HEK293 (cell line): ENCODE measurements at regions not wholly inside any gene's neighbourhood (a gene's known extent, or its start where the extent isn't known, plus 50 kb on each side); places are given as distances from the start of the nearest gene placed in this dataset.

ENCODE experiments used
- CTCF ChIA-PET: fragments of 350-600 bp; formaldehyde crosslinking; extraction: SDS; loops from one replicate; lab custom pipeline; 2021; ENCODE audit warnings: antibody characterized with exemption; lab: Yijun Ruan, JAX
- POLR2A ChIA-PET: fragments of 300-600 bp; formaldehyde crosslinking; extraction: SDS; loops from one replicate; lab custom pipeline; 2020; ENCODE audit warnings: antibody characterized with exemption, inconsistent platforms; lab: Yijun Ruan, JAX
- H3K27ac ChIP-seq: fragments of 200-500 bp; sonication (Bioruptor generic); 2 replicates; pipeline ENCODE4 v1.5.1; 2014; ENCODE audit warnings: low read depth, low read length, control low read depth, inconsistent platforms; ENCODE audit errors: extremely low read depth
- H3K36me3 ChIP-seq, 2 experiments: fragments of 200-500 bp in 1 of 2; sonication (Bioruptor generic) in 1 of 2; 1 replicate in 1 of 2; 2 replicates in 1 of 2; pipeline ENCODE4 v1.5.1; 2014 to 2017; ENCODE audit warnings: inconsistent platforms in 2 of 2, low read length in 2 of 2; ENCODE audit not compliant: control insufficient read depth in 2 of 2, insufficient read depth in 1 of 2
- H3K4me1 ChIP-seq: fragments of 200-500 bp; sonication (Bioruptor generic); 2 replicates; pipeline ENCODE4 v1.5.1; 2014; ENCODE audit warnings: mild to moderate bottlenecking, low read length, inconsistent platforms; ENCODE audit not compliant: control insufficient read depth, insufficient read depth
- H3K4me3 ChIP-seq: 2 replicates; pipeline ENCODE4 v1.5.1; 2011; ENCODE audit warnings: low read depth, mild to moderate bottlenecking, control low read depth, low read length, moderate library complexity
- H3K9me3 ChIP-seq: fragments of 200-500 bp; sonication (Bioruptor generic); 2 replicates; pipeline ENCODE4 v1.5.1; 2014; ENCODE audit warnings: low read depth, low read length, inconsistent platforms; ENCODE audit not compliant: control insufficient read depth, insufficient read depth
- BCL11A ChIP-seq: fragments of 450-650 bp; formaldehyde crosslinking; IDR thresholded peaks from 2 replicates; pipeline ENCODE4 v1.5.1; 2016; ENCODE audit warnings: low read depth, missing biosample characterization, missing genetic modification characterization
- BCL11B ChIP-seq: fragments of 450-650 bp; formaldehyde crosslinking; IDR thresholded peaks from 2 replicates; pipeline ENCODE4 v1.5.1; 2016; ENCODE audit warnings: low read depth, missing biosample characterization, missing genetic modification characterization
- GFI1B ChIP-seq: fragments of 450-650 bp; formaldehyde crosslinking; IDR thresholded peaks from 2 replicates; pipeline ENCODE4 v1.5.1; 2016; ENCODE audit warnings: missing biosample characterization, missing genetic modification characterization
- HIC1 ChIP-seq: fragments of 450-650 bp; formaldehyde crosslinking; IDR thresholded peaks from 2 replicates; pipeline ENCODE4 v1.5.1; 2016; ENCODE audit warnings: missing biosample characterization, missing genetic modification characterization
- KLF8 ChIP-seq: fragments of 450-650 bp; formaldehyde crosslinking; IDR thresholded peaks from 2 replicates; pipeline ENCODE4 v1.5.1; 2016; ENCODE audit warnings: missing biosample characterization, missing genetic modification characterization
- OVOL3 ChIP-seq: fragments of 450-650 bp; formaldehyde crosslinking; IDR thresholded peaks from 2 replicates; pipeline ENCODE4 v1.5.1; 2016; ENCODE audit warnings: missing biosample characterization, missing genetic modification characterization
- PRDM1 ChIP-seq: fragments of 450-650 bp; formaldehyde crosslinking; IDR thresholded peaks from 2 replicates; pipeline ENCODE4; 2016; ENCODE audit warnings: missing biosample characterization, missing genetic modification characterization
- PRDM6 ChIP-seq: fragments of 450-650 bp; formaldehyde crosslinking; IDR thresholded peaks from 2 replicates; pipeline ENCODE4 v1.5.1; 2017; ENCODE audit warnings: missing biosample characterization, missing genetic modification characterization
- RBAK ChIP-seq: fragments of 450-650 bp; formaldehyde crosslinking; IDR thresholded peaks from 2 replicates; pipeline ENCODE4 v1.5.1; 2016; ENCODE audit warnings: missing biosample characterization, missing genetic modification characterization
- ZBTB10 ChIP-seq: fragments of 450-650 bp; formaldehyde crosslinking; IDR thresholded peaks from 2 replicates; pipeline ENCODE4 v1.5.1; 2016; ENCODE audit warnings: missing biosample characterization, missing genetic modification characterization
- ZBTB7A ChIP-seq: fragments of 450-650 bp; formaldehyde crosslinking; IDR thresholded peaks from 2 replicates; pipeline ENCODE4 v1.5.1; 2016; ENCODE audit warnings: low read depth, missing biosample characterization, missing genetic modification characterization
- ZNF10 ChIP-seq: fragments of 450-650 bp; formaldehyde crosslinking; IDR thresholded peaks from 2 replicates; pipeline ENCODE4 v1.5.1; 2017; ENCODE audit warnings: missing biosample characterization, missing genetic modification characterization
- ZNF19 ChIP-seq: fragments of 450-650 bp; formaldehyde crosslinking; IDR thresholded peaks from 2 replicates; pipeline ENCODE4; 2016; ENCODE audit warnings: missing biosample characterization, missing genetic modification characterization, low read depth
- ZNF2 ChIP-seq: fragments of 450-650 bp; formaldehyde crosslinking; IDR thresholded peaks from 2 replicates; pipeline ENCODE4 v1.5.1; 2016; ENCODE audit warnings: missing biosample characterization, missing genetic modification characterization
- ZNF221 ChIP-seq: fragments of 450-650 bp; formaldehyde crosslinking; IDR thresholded peaks from 2 replicates; pipeline ENCODE4 v1.5.1; 2017; ENCODE audit warnings: missing biosample characterization, missing genetic modification characterization, borderline replicate concordance
- ZNF23 ChIP-seq: fragments of 450-650 bp; formaldehyde crosslinking; IDR thresholded peaks from 2 replicates; pipeline ENCODE4 v1.5.1; 2016; ENCODE audit warnings: missing biosample characterization, missing genetic modification characterization, borderline replicate concordance
- ZNF239 ChIP-seq: fragments of 450-650 bp; formaldehyde crosslinking; IDR thresholded peaks from 2 replicates; pipeline ENCODE4 v1.5.1; 2016; ENCODE audit warnings: missing biosample characterization, missing genetic modification characterization
- ZNF248 ChIP-seq: fragments of 450-650 bp; formaldehyde crosslinking; IDR thresholded peaks from 2 replicates; pipeline ENCODE4 v1.5.1; 2017; ENCODE audit warnings: missing biosample characterization, missing genetic modification characterization
- ZNF266 ChIP-seq: fragments of 450-650 bp; formaldehyde crosslinking; IDR thresholded peaks from 2 replicates; pipeline ENCODE4 v1.5.1; 2016; ENCODE audit warnings: missing biosample characterization, missing genetic modification characterization, low read depth
- ZNF354C ChIP-seq: fragments of 450-650 bp; formaldehyde crosslinking; IDR thresholded peaks from 2 replicates; pipeline ENCODE4 v1.5.1; 2016; ENCODE audit warnings: missing biosample characterization, missing genetic modification characterization, low read depth, borderline replicate concordance
- ZNF37A ChIP-seq: fragments of 450-650 bp; IDR thresholded peaks from 2 replicates; pipeline ENCODE4 v1.5.1; 2018; ENCODE audit warnings: missing biosample characterization, missing genetic modification characterization
- ZNF555 ChIP-seq: fragments of 450-650 bp; formaldehyde crosslinking; conservative IDR thresholded peaks from 2 replicates; pipeline ENCODE4 v1.5.1; 2017; ENCODE audit warnings: missing biosample characterization, mild to moderate bottlenecking, missing genetic modification characterization, inconsistent platforms
- ZNF621 ChIP-seq: fragments of 450-650 bp; formaldehyde crosslinking; IDR thresholded peaks from 2 replicates; pipeline ENCODE4 v1.5.1; 2017; ENCODE audit warnings: missing biosample characterization, missing genetic modification characterization
- ZNF654 ChIP-seq: fragments of 450-650 bp; formaldehyde crosslinking; IDR thresholded peaks from 2 replicates; pipeline ENCODE4 v1.5.1; 2016; ENCODE audit warnings: low read depth, missing biosample characterization, missing genetic modification characterization
- ZNF660 ChIP-seq: fragments of 450-650 bp; IDR thresholded peaks from 2 replicates; pipeline ENCODE4 v1.5.1; 2018; ENCODE audit warnings: missing biosample characterization, mild to moderate bottlenecking, missing genetic modification characterization
- ZNF704 ChIP-seq: fragments of 450-650 bp; formaldehyde crosslinking; IDR thresholded peaks from 2 replicates; pipeline ENCODE4 v1.5.1; 2016; ENCODE audit warnings: missing biosample characterization, missing genetic modification characterization

GRCh38 chr17:69634844-69635243, 220.3 kb downstream of the MAP2K6 start:
- H3K9me3 ChIP-seq = no peaks in the 10 kb centered on the region
- H3K36me3 ChIP-seq = no peaks in the 10 kb centered on the region
- no peak overlapping the region for H3K27ac ChIP-seq
- POLR2A ChIA-PET = no interaction called here
- CTCF ChIA-PET = interaction anchor here (1.4 kb wide), 1 partner anchor 25 kb away, joined by 3 read pairs; no protein-coding TSS in a partner anchor
- TF ChIP-seq ZBTB10 (tag by site-specific recombination) = no peak
- TF ChIP-seq ZNF239 (tag by site-specific recombination) = no peak
- TF ChIP-seq ZBTB7A (tag by site-specific recombination) = no peak
- TF ChIP-seq BCL11B (tag by site-specific recombination) = no peak
- TF ChIP-seq ZNF660 (tag by site-specific recombination) = no peak
- TF ChIP-seq ZNF19 = no peak
- TF ChIP-seq ZNF654 (tag by site-specific recombination) = no peak
- TF ChIP-seq ZNF23 (tag by site-specific recombination) = no peak
- TF ChIP-seq GFI1B = no peak
- TF ChIP-seq ZNF2 (tag by site-specific recombination) = no peak
- TF ChIP-seq ZNF221 = no peak
- no peak for TF ChIP-seq RBAK (tag by site-specific recombination)
- no peak for TF ChIP-seq ZNF704
- TF ChIP-seq BCL11A = no peak
- no peak for TF ChIP-seq ZNF354C
- no peak for TF ChIP-seq PRDM1
- H3K4me3 ChIP-seq = no peak overlapping the region
- H3K4me1 ChIP-seq = no peaks in the 10 kb centered on the region

GRCh38 chr17:69637446-69638156, 223.1 kb downstream of the MAP2K6 start:
- H3K4me3 ChIP-seq = no peak overlapping the region
- no peaks in the 10 kb centered on the region for H3K36me3 ChIP-seq
- ChIA-PET POLR2A (interaction anchor here (0.7 kb wide), 1 partner anchor 444 kb away, joined by 3 read pairs; no protein-coding TSS in a partner anchor), CTCF (interaction anchor here (0.7 to 1.9 kb wide), 4 partner anchors 9 to 31 kb away, joined by 3 to 9 read pairs (median 4); no protein-coding TSS in a partner anchor)
- H3K9me3 ChIP-seq = no peaks in the 10 kb centered on the region
- no peak overlapping the region for H3K27ac ChIP-seq
- H3K4me1 ChIP-seq = no peaks in the 10 kb centered on the region
- no peak for TF ChIP-seq ZNF10 (tag by site-specific recombination)
- TF ChIP-seq KLF8 (tag by site-specific recombination) = no peak
- TF ChIP-seq ZNF37A (tag by site-specific recombination) = no peak
- TF ChIP-seq OVOL3 (tag by site-specific recombination) = no peak
- no peak for TF ChIP-seq ZNF248 (tag by site-specific recombination)
- TF ChIP-seq ZNF621 (tag by site-specific recombination) = no peak
- TF ChIP-seq PRDM6 (tag by site-specific recombination) = no peak
- no peak for TF ChIP-seq ZNF555 (tag by site-specific recombination)
- TF ChIP-seq ZNF266 (tag by site-specific recombination) = no peak
- TF ChIP-seq HIC1 (tag by site-specific recombination) = no peak
